Mucosa of descending colon (tissue), 3 donors: ENCODE measurements at regions not wholly inside any gene's neighbourhood (a gene's known extent, or its start where the extent isn't known, plus 50 kb on each side); places are given as distances from the start of the nearest gene placed in this dataset.

Experiments
- ATAC-seq: fragments of 200-7000 bp; cut with Tn5 transposase; one replicate; pipeline ENCODE4 v1.9.1; 2020; ENCODE audit warnings: mild to moderate bottlenecking, moderate library complexity
- DNase-seq, 3 donors: peaks; one replicate each; pipeline ENCODE4 v3.0.0-alpha.2; 2020
- H3K36me3 ChIP-seq: fragments of 200-600 bp; one replicate; pipeline ENCODE4 v1.8.0; 2021; ENCODE audit warnings: low read depth, mild to moderate bottlenecking
- H3K4me1 ChIP-seq: fragments of 200-600 bp; one replicate; pipeline ENCODE4 v1.8.0; 2021; ENCODE audit warnings: low read depth, mild to moderate bottlenecking
- H3K4me3 ChIP-seq: fragments of 200-600 bp; one replicate; pipeline ENCODE4 v1.8.0; 2021; ENCODE audit warnings: mild to moderate bottlenecking
- H3K9me3 ChIP-seq: fragments of 200-600 bp; one replicate; pipeline ENCODE4 v1.8.0; 2021; ENCODE audit warnings: mild to moderate bottlenecking
- intact Hi-C, 2 donors: fragments of 100-400 bp; cut with DNase I in 1 of 2; cut with micrococcal nuclease in 1 of 2; formaldehyde crosslinking; loops; one replicate each; pipeline versions ENCODE4 v1.11.0 to v1.11.1; 2022; cut with DNase I, micrococcal nuclease
- TF ChIP-seq, protein P1 (sequence below): fragments of 200-600 bp; IDR thresholded peaks from one replicate; pipeline ENCODE4 v1.8.0; 2022; ENCODE audit warnings: antibody characterized with exemption, mild to moderate bottlenecking
- donor health status: DM: no; HTN: no; CAD: no; lungs with moderate emphysema.
- donor health status: DM: no; HTN: no; CAD: no.
- donor health status: DM: no; HTN: yes; CAD: no.

DNA sequence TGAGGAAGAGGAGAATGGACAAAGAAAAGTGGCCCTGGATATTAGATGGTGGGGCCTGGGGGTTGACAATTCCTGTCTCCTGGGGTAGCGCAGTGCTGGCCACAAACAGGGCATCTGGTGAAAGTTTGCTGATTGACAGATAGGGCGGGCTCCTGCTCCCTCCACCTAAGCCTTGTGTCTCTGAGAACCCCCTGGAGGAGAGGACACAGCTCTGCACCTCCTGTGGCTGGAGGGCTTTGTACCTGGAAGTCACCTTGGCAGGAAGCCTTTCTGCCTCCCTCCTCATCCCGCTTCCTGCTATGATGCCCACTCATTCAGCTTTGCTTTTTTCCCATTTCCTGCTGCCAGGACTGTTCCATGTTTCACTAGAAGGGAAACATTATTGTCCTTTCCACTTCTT lies 72.4 kb downstream of the RHOB start:
- TF ChIP-seq, protein P1, sequence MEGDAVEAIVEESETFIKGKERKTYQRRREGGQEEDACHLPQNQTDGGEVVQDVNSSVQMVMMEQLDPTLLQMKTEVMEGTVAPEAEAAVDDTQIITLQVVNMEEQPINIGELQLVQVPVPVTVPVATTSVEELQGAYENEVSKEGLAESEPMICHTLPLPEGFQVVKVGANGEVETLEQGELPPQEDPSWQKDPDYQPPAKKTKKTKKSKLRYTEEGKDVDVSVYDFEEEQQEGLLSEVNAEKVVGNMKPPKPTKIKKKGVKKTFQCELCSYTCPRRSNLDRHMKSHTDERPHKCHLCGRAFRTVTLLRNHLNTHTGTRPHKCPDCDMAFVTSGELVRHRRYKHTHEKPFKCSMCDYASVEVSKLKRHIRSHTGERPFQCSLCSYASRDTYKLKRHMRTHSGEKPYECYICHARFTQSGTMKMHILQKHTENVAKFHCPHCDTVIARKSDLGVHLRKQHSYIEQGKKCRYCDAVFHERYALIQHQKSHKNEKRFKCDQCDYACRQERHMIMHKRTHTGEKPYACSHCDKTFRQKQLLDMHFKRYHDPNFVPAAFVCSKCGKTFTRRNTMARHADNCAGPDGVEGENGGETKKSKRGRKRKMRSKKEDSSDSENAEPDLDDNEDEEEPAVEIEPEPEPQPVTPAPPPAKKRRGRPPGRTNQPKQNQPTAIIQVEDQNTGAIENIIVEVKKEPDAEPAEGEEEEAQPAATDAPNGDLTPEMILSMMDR = no peak
- DNase-seq = no peak

DNA sequence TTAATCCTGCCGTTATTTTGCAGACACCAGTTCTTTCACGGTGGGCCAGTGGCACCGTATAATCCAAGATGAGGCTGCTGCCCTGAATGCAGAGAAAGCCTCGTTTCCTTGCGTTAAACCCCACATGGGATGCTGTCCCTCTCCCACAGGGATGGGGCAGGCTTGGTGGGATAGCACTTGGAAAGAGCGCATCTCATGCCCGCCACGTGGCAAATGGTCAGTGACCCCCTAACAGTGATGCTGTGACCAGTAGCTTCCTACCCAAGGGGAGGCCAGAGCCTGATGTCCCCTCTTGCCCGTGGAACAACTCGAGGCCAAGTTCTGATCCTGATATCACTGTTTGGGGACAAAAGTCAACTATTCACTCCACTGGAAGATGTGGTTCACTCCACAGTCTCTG lies 73.3 kb downstream of the RHOB start:
- H3K4me1 ChIP-seq = peaks cover 9% of the 10 kb centered on the region
- no peaks in the 10 kb centered on the region for H3K9me3 ChIP-seq
- no peak overlapping the region for H3K4me3 ChIP-seq
- intact Hi-C loops = no loop called here
- no peaks in the 10 kb centered on the region for H3K36me3 ChIP-seq
- ATAC-seq (no peak), DNase-seq (no peak)
- TF ChIP-seq, protein P1 = no peak

More for the DNA sequence above, 72.4 kb downstream of the RHOB start:
- no peak overlapping the region for H3K4me3 ChIP-seq
- intact Hi-C loops = no loop called here
- no peaks in the 10 kb centered on the region for H3K36me3 ChIP-seq
- peaks cover 9% of the 10 kb centered on the region for H3K4me1 ChIP-seq
- H3K9me3 ChIP-seq = no peaks in the 10 kb centered on the region
- ATAC-seq = no peak

DNA sequence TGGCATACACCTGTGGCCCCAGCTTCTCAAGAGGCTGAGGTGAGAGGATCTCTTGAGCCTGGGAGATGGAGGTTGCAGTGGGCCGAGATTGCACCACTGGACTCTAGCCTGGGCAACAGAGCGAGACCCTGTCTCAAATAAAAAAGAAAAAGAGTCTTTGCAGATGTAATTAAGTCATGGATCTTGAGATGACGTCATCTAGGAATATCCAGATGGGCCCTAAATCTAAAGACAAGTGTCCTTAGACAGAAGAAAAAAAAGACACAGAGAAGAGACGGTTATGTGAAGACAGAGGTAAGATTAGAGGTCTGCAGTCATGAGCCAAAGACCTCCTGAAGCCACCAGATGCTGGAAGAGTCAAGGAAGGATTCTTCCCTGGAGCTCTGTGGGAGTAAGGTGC lies 74.3 kb downstream of the RHOB start:
- DNase-seq (no peak), ATAC-seq (no peak)
- intact Hi-C loops = no loop called here
- Histone ChIP-seq H3K36me3 (no peaks in the 10 kb centered on the region), H3K4me1 (peaks cover 9% of the 10 kb centered on the region), H3K9me3 (no peaks in the 10 kb centered on the region), H3K4me3 (no peak overlapping the region)
- TF ChIP-seq, protein P1 = no peak

DNA sequence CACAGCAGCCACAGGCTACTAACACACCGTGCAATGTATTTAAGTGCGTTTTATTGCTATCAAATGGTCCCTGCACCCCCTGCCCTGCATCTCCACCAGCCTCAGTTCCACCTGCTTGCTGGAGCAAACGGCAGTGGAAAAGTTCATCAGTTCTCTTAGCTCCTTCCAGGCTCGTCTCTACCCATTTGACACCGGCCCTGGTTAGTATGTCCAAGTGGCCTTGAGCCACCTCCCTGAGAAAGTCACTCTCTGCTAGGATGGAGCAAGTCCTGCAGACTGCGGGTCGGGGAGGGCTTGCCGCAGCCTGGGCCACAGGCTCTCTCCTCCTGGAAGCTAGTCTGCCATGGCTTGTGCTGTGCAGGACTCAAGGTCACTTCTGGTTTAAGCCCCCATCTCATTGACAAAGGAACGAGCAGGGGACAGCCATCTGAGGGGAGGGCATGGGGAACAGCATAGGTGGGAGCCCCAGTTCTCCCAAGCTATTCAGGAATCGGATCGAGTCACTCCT lies 74.9 kb downstream of the RHOB start:
- H3K36me3 ChIP-seq = no peaks in the 10 kb centered on the region
- peaks cover 7% of the 10 kb centered on the region for H3K4me1 ChIP-seq
- intact Hi-C loops = no loop called here
- DNase-seq (no peak), ATAC-seq (no peak)
- TF ChIP-seq, protein P1 = no peak
- no peak overlapping the region for H3K4me3 ChIP-seq
- H3K9me3 ChIP-seq = no peaks in the 10 kb centered on the region

DNA sequence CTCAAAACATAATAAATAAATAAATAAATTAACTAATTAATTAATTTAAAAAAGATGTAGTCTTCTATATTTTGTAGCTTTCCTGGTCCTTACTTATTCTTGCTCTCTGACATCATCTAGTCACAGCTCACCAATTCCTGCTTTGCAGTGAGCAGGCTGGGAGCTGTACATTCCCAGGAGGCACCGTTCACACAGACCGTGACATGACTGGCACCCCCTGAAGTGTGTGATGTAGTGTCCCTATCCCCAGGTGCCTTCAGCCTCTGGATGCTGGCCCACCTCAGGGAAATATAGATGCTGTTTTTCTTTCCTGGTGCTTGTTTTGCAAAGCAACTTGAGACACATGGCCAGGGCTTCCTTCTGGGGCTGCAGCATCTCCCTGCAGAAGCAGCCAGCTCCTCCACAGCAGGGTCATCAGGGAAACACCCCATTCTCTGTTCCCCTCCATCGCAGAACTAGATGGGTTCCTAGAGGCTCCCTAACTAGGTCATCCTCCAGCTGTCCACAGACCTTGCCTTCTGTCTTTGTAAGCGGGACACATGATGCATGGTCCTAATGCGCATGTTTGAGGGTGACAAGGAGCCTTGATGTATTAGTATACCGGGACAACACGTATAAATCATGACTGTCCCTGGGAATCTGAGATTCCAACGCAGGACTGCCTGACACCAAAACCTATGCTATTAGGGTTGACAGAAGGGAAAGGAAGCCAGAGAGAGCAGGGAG lies 76.4 kb downstream of the RHOB start:
- H3K4me3 ChIP-seq = no peak overlapping the region
- DNase-seq (no peak), ATAC-seq (no peak)
- no peaks in the 10 kb centered on the region for H3K36me3 ChIP-seq
- TF ChIP-seq, protein P1 = no peak
- no peaks in the 10 kb centered on the region for H3K4me1 ChIP-seq
- intact Hi-C loops = no loop called here
- H3K9me3 ChIP-seq = no peaks in the 10 kb centered on the region
